GM12878 (cell line): ENCODE measurements at regions not wholly inside any gene's neighbourhood (a gene's known extent, or its start where the extent isn't known, plus 50 kb on each side); places are given as distances from the start of the nearest gene placed in this dataset.

Experiments
- ATAC-seq: fragments of 200-7000 bp; cut with Tn5 transposase; 3 replicates; pipeline ENCODE4 v1.9.1; 2020; ENCODE audit warnings: mild to moderate bottlenecking, moderate library complexity
- BruUV-seq: library from RNA; stranded (reverse); fragments of 400-500 nt; replicated peaks from 2 replicates; lab custom pipeline; 2021; lab: Mats Ljungman, UMichigan
- CTCF ChIA-PET: fragments of 300-600 bp; sonication (Branson Sonifier 250); formaldehyde crosslinking; extraction: SDS; loops from one replicate; lab custom pipeline; 2021; ENCODE audit warnings: inconsistent platforms; lab: Yijun Ruan, JAX
- POLR2A ChIA-PET: fragments of 350-600 bp; formaldehyde crosslinking; extraction: SDS; loops from one replicate; lab custom pipeline; 2021; ENCODE audit warnings: inconsistent platforms; lab: Charles Lee
- RAD21 ChIA-PET: fragments of 300-600 bp; sonication (Branson Sonifier 250); formaldehyde crosslinking; loops from one replicate; lab custom pipeline; 2023; ENCODE audit warnings: antibody characterized with exemption; ENCODE audit not compliant: unreplicated experiment; lab: Charles Lee
- SMC1A ChIA-PET: fragments of 300-600 bp; sonication (Branson Sonifier 250); formaldehyde crosslinking; loops from one replicate; lab custom pipeline; 2023; ENCODE audit not compliant: unreplicated experiment, uncharacterized antibody; lab: Charles Lee
- DNase-seq: peaks from one replicate; pipeline ENCODE4 v3.0.0-alpha.2; 2011; ENCODE audit warnings: low read depth, low spot score
- FAIRE-seq: peaks from 3 replicates; lab custom pipeline; 2011; peaks lifted over from hg19 to GRCh38; lab: Jason Lieb, UNC
- H2AFZ ChIP-seq: 2 replicates; pipeline ENCODE4 v1.6.0; 2011; ENCODE audit warnings: low read depth, low read length, control low read depth; ENCODE audit not compliant: control insufficient read depth
- H3K27ac ChIP-seq: 2 replicates; pipeline ENCODE4 v1.5.1; 2011; ENCODE audit warnings: control low read depth; ENCODE audit not compliant: control insufficient read depth, insufficient read depth
- H3K27me3 ChIP-seq, 2 experiments: replicated peaks in 1 of 2; 2 replicates each; pipeline versions ENCODE4 v1.6.0 to v1.6.1; 2011; ENCODE audit warnings: low read length in 1 of 2; ENCODE audit not compliant: control insufficient read depth in 2 of 2, insufficient read depth in 2 of 2
- H3K36me3 ChIP-seq, 2 experiments: 2 replicates each; pipeline ENCODE4 v1.5.1; 2011; ENCODE audit warnings: low read length in 1 of 2; ENCODE audit not compliant: control insufficient read depth in 2 of 2, insufficient read depth in 2 of 2
- H3K4me1 ChIP-seq: 2 replicates; pipeline ENCODE4 v1.6.1; 2011; ENCODE audit warnings: mild to moderate bottlenecking, low read length, moderate library complexity, mixed read lengths; ENCODE audit not compliant: control insufficient read depth, insufficient read depth
- H3K4me2 ChIP-seq: 2 replicates; pipeline ENCODE4 v1.6.0; 2011; ENCODE audit warnings: control low read depth; ENCODE audit not compliant: control insufficient read depth, insufficient read depth
- H3K4me3 ChIP-seq: fragments of 200-600 bp; sonication (generic); 2 replicates; pipeline ENCODE4 v1.5.1; 2016
- H3K79me2 ChIP-seq: 2 replicates; pipeline ENCODE4 v1.6.0; 2011; ENCODE audit warnings: low read length; ENCODE audit not compliant: control insufficient read depth, insufficient read depth
- H3K9ac ChIP-seq: 2 replicates; pipeline ENCODE4 v1.8.0; 2011; ENCODE audit warnings: low read length, control low read depth, mixed read lengths; ENCODE audit not compliant: control insufficient read depth, insufficient read depth
- H3K9me3 ChIP-seq: replicated peaks from 3 replicates; pipeline ENCODE4 v1.5.1; 2011; ENCODE audit warnings: mild to moderate bottlenecking, low read length; ENCODE audit not compliant: control insufficient read depth, insufficient read depth
- H4K20me1 ChIP-seq: 2 replicates; pipeline ENCODE4 v1.6.0; 2011; ENCODE audit not compliant: control insufficient read depth, insufficient read depth
- CUX1 ChIP-seq: IDR thresholded peaks from 2 replicates; pipeline ENCODE4 v1.6.1; 2012; ENCODE audit warnings: improper control_type of control experiment, low read depth, low read length; ENCODE audit not compliant: insufficient replicate concordance
- ELK1 ChIP-seq: IDR thresholded peaks from 2 replicates; pipeline ENCODE4 v1.6.1; 2012; ENCODE audit warnings: low read depth, low read length, improper control_type of control experiment
- ESRRA ChIP-seq: IDR thresholded peaks from 2 replicates; pipeline ENCODE4 v1.6.1; 2012; ENCODE audit warnings: mild to moderate bottlenecking, low read length, improper control_type of control experiment
- HDGF ChIP-seq: fragments of 450-650 bp; IDR thresholded peaks from 2 replicates; pipeline ENCODE4 v1.6.1; 2016; ENCODE audit warnings: antibody characterized with exemption
- KAT2A ChIP-seq: conservative IDR thresholded peaks from 2 replicates; pipeline ENCODE4 v1.6.1; 2011; ENCODE audit warnings: low read depth, low read length; ENCODE audit not compliant: control insufficient read depth
- MLLT1 ChIP-seq: fragments of 450-650 bp; IDR thresholded peaks from 2 replicates; pipeline ENCODE4 v1.6.1; 2016; ENCODE audit warnings: mild to moderate bottlenecking
- PAX5 ChIP-seq: IDR thresholded peaks from 2 replicates; pipeline ENCODE4 v1.6.1; 2011; ENCODE audit warnings: low read depth, low read length, borderline replicate concordance
- PML ChIP-seq: IDR thresholded peaks from 2 replicates; pipeline ENCODE4 v1.6.1; 2012; ENCODE audit warnings: low read length, inconsistent platforms
- STAT3 ChIP-seq: IDR thresholded peaks from 2 replicates; pipeline ENCODE4 v1.6.1; 2011; ENCODE audit warnings: low read depth, low read length, improper control_type of control experiment
- ZNF207 ChIP-seq: fragments of 450-650 bp; IDR thresholded peaks from 2 replicates; pipeline ENCODE4 v1.6.1; 2014; ENCODE audit warnings: antibody characterized with exemption, mild to moderate bottlenecking, borderline replicate concordance
- ZNF24 ChIP-seq: fragments of 450-650 bp; IDR thresholded peaks from 2 replicates; pipeline ENCODE4 v1.6.1; 2017; ENCODE audit warnings: antibody characterized with exemption, mild to moderate bottlenecking
- ZNF592 ChIP-seq: fragments of 450-650 bp; IDR thresholded peaks from 2 replicates; pipeline ENCODE4 v1.6.1; 2017; ENCODE audit warnings: mild to moderate bottlenecking, moderate library complexity
- ZSCAN29 ChIP-seq: fragments of 450-650 bp; IDR thresholded peaks from 2 replicates; pipeline ENCODE4 v1.6.1; 2017; ENCODE audit warnings: mild to moderate bottlenecking, moderate library complexity
- WGBS: methylation state at CpG from one replicate; pipeline ENCODE4 v1.1.6; 2016; ENCODE audit warnings: low lambda C conversion rate; ENCODE audit not compliant: insufficient replicate concordance, insufficient coverage; ENCODE audit errors: missing lambda C conversion rate; 5-methylcytosine and 5-hydroxymethylcytosine counted together
- in situ Hi-C: fragments of 300-500 bp; cut with MboI; formaldehyde crosslinking; loops from 9 replicates; pipeline ENCODE4 v1.14.3; 2018; ENCODE audit warnings: mixed read lengths
- intact Hi-C: fragments of 100-400 bp; cut with micrococcal nuclease; formaldehyde crosslinking; loops from one replicate; pipeline ENCODE4 v1.14.2; 2022; ENCODE audit not compliant: unreplicated experiment

- no peak for TF ChIP-seq ZNF207
- TF ChIP-seq KAT2A = no peak
- no peak for TF ChIP-seq PAX5
- TF ChIP-seq PML = no peak
- TF ChIP-seq, all 136 proteins: peak for 0
Measured at GRCh38 chr2:76128622-76129021, 417.9 kb upstream of the GCFC2 start (continued).

GRCh38 chr2:76120176-76120575 lies 409.5 kb upstream of the GCFC2 start:
- ChIA-PET POLR2A (no interaction called here), SMC1A (no interaction called here), RAD21 (no interaction called here), CTCF (no interaction called here)
- H2AFZ ChIP-seq = no peak overlapping the region
- H3K9ac ChIP-seq = no peak overlapping the region
- intact Hi-C loops (no loop called here), in situ Hi-C loops (no loop called here)
- no peaks in the 10 kb centered on the region for H3K27me3 ChIP-seq
- H3K79me2 ChIP-seq = no peaks in the 10 kb centered on the region
- no peak for FAIRE-seq
- BruUV-seq = no TSS peak
- WGBS = 0% methylated on average over 1 of the region's 1 CpG
- H3K27ac ChIP-seq = no peak overlapping the region
- H4K20me1 ChIP-seq = no peaks in the 10 kb centered on the region
- H3K4me3 ChIP-seq = no peak overlapping the region
- H3K4me2 ChIP-seq = no peak overlapping the region
- H3K4me1 ChIP-seq = no peaks in the 10 kb centered on the region
- ATAC-seq = no peak
- no peaks in the 10 kb centered on the region for H3K9me3 ChIP-seq
- DNase-seq = no peak
- no peaks in the 10 kb centered on the region for H3K36me3 ChIP-seq
- TF ChIP-seq HDGF (no peak), STAT3 (no peak), ZNF24 (no peak), CUX1 (no peak), ZSCAN29 (no peak), ZNF592 (no peak), ESRRA (no peak), MLLT1 (no peak), ELK1 (no peak)
